ENCODE measurements at regions not wholly inside any gene's neighbourhood (a gene's known extent, or its start where the extent isn't known, plus 50 kb on each side); places are given as distances from the start of the nearest gene placed in this dataset.

DNA sequence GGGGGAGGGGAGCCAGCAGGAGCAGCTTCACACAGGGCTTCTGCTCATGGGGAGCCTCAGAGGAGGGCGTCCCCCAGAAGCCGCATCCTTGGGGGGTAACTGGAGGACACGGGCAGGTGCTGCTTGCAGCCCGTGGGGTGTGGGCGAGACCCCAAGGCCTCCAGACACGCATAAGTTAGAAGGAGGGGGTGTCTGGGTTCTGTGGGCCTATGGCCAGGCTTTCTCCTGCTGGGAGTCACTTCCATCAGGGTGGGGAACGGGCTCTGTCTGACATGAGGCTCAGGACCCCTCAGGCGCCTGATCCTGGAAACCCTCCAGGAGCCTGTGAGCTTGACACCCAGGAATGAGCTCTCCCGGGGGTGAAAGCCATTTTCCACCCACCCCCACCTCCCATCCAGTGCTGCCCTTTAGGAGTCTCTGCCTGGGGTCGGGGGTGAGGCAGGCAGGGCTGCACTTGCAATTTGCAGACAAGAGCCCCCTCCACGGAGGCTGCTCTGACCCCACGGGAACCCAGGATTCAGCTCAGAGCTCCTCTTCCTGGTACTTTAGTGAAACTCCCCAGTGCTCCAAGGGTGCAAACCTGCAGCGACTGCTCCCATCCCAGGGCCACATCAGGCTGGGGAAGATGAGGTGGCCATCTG, 325.7 kb downstream of the ADGRD1 start:
- Histone ChIP-seq H4K20me1 (replicated peaks in 1 of 2; ENCODE audit: control insufficient read depth in 1 of 2, insufficient read depth in 2 of 2, low read length in 2 of 2) (no peaks in the 10 kb centered on the region), H2AFZ (ENCODE audit: low read length) (no peak overlapping the region), H3K9me3 (ENCODE audit: insufficient read depth in 2 of 2, low read depth in 1 of 2, low read length in 1 of 2) (no peaks in the 10 kb centered on the region), H3K9ac (replicated peaks in 1 of 4; ENCODE audit: extremely low read depth in 1 of 4, low read depth in 3 of 4, low read length in 3 of 4) (no peak overlapping the region), H2BK20ac (ENCODE audit: low read length) (no peak overlapping the region), H2BK5ac (ENCODE audit: low read depth, low read length) (no peak overlapping the region), H3K79me1 (ENCODE audit: low read depth, low read length) (no peaks in the 10 kb centered on the region), H3K23me2 (ENCODE audit: low read depth, low read length) (peaks cover 4% of the 10 kb centered on the region; the same call in 1 of the 2 replicates), H3K36me3 (ENCODE audit: control insufficient read depth in 2 of 4, insufficient read depth in 4 of 4, low read length in 3 of 4) (no peaks in the 10 kb centered on the region), H3K27ac (ENCODE audit: low read depth, low read length) (no peak overlapping the region), H3K23ac (ENCODE audit: insufficient read length) (no peak overlapping the region), H2AK5ac (ENCODE audit: low read depth, low read length) (no peak overlapping the region), H3K79me2 (ENCODE audit: control insufficient read depth in 1 of 2, insufficient read depth in 2 of 2, low read length in 2 of 2) (no peaks in the 10 kb centered on the region), H2BK12ac (ENCODE audit: low read depth, low read length) (no peak overlapping the region), H4K5ac (ENCODE audit: insufficient read length, low read depth, low read length) (no peak overlapping the region), H4K91ac (replicated peaks; ENCODE audit: insufficient read length, low read length) (no peak overlapping the region), H3K4ac (replicated peaks; ENCODE audit: insufficient read length, low read depth, low read length) (no peak overlapping the region), H3K4me3 (ENCODE audit: extremely low read depth in 1 of 4, insufficient read depth in 2 of 4, low read depth in 3 of 4, low read length in 4 of 4) (no peak overlapping the region), H3K27me3 (replicated peaks in 1 of 4; ENCODE audit: control insufficient read depth in 3 of 4, extremely low read depth in 1 of 4, insufficient read depth in 3 of 4, low read length in 3 of 4) (no peaks in the 10 kb centered on the region), H2BK15ac (ENCODE audit: low read length) (no peak overlapping the region), H3K56ac (replicated peaks; ENCODE audit: insufficient read length, low read depth, low read length) (no peak overlapping the region), H4K8ac (ENCODE audit: extremely low read depth, insufficient read depth, low read length) (no peak overlapping the region; the same call in 1 of the 2 replicates), H3K18ac (ENCODE audit: extremely low read depth, low read length) (no peak overlapping the region), H3K4me2 (ENCODE audit: insufficient read depth in 1 of 2, low read depth in 2 of 2, low read length in 2 of 2) (no peak overlapping the region), H2BK120ac (replicated peaks; ENCODE audit: low read depth, low read length) (no peak overlapping the region), H3K4me1 (replicated peaks in 1 of 4; ENCODE audit: control insufficient read depth in 3 of 4, insufficient read depth in 4 of 4, low read length in 3 of 4) (peaks cover 0 to 3% (median 0%) of the 10 kb centered on the region in 4 experiments; a peak in 2 of 7 replicates), H3K14ac (ENCODE audit: insufficient read length) (no peak overlapping the region)
- DNase-seq (ENCODE audit: low read depth in 1 of 2, low spot score in 2 of 2): no peak
- ChIA-PET POLR2A (ENCODE audit: partially characterized antibody) (interaction anchor here (0.5 kb wide), 1 partner anchor 394 kb away, joined by 5 read pairs; no protein-coding TSS in a partner anchor), CTCF (ENCODE audit: partially characterized antibody) (interaction anchor here (0.7 to 1.5 kb wide), 5 partner anchors 8 to 175 kb away, joined by 3 to 4 read pairs (median 3); no protein-coding TSS in a partner anchor)
- TF ChIP-seq POU5F1 (IDR thresholded peaks at IDR 0.05; ENCODE audit: low read depth, low read length) (no peak), RNF2 (IDR thresholded peaks at IDR 0.05; ENCODE audit: borderline replicate concordance, low read depth, low read length, missing control alignments, poor library complexity, severe bottlenecking) (no peak), KDM5A (IDR thresholded peaks at IDR 0.05; ENCODE audit: low read length) (no peak)
- WGBS, 2 experiments (ENCODE audit: extremely low coverage in 1 of 2, insufficient coverage in 1 of 2, insufficient read length in 1 of 2, insufficient replicate concordance in 2 of 2, low coverage in 1 of 2, low lambda C conversion rate in 2 of 2, missing lambda C conversion rate in 1 of 2): 84% methylated on average over 13 of the region's 13 CpGs; no CpG with 5 or more reads in 1 of the 2 experiments
- FAIRE-seq: no peak

Data from H1 (cell line).